ENCODE measurements at regions not wholly inside any gene's neighbourhood (a gene's known extent, or its start where the extent isn't known, plus 50 kb on each side); places are given as distances from the start of the nearest gene placed in this dataset.

DNA sequence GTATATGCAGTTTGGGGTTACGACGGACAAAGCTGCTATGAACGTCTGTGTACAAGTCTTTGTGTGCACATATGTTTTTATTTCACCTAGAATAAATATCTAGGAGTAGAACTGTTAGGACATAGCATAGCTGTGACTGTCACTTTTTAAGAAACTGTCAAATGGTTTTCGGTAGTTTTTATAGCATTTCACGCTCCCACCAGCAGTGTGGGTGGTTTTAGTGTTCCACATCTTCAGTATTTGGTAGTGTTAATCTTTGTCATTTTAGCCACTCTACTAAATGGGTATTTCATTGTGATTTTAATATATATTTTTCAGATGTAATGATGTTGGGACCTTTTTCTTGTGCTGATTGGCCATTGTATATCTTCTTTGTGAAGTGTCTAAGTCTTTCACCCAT is 109.1 kb upstream of the BCAT1 start:
- TF ChIP-seq, protein P1, sequence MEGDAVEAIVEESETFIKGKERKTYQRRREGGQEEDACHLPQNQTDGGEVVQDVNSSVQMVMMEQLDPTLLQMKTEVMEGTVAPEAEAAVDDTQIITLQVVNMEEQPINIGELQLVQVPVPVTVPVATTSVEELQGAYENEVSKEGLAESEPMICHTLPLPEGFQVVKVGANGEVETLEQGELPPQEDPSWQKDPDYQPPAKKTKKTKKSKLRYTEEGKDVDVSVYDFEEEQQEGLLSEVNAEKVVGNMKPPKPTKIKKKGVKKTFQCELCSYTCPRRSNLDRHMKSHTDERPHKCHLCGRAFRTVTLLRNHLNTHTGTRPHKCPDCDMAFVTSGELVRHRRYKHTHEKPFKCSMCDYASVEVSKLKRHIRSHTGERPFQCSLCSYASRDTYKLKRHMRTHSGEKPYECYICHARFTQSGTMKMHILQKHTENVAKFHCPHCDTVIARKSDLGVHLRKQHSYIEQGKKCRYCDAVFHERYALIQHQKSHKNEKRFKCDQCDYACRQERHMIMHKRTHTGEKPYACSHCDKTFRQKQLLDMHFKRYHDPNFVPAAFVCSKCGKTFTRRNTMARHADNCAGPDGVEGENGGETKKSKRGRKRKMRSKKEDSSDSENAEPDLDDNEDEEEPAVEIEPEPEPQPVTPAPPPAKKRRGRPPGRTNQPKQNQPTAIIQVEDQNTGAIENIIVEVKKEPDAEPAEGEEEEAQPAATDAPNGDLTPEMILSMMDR (IDR thresholded peaks at IDR 0.05; ENCODE audit: low read length, missing control alignments) = no peak
- H3K4me3 ChIP-seq (replicated peaks; ENCODE audit: low read depth, low read length) = no peak overlapping the region
- no peak for DNase-seq (ENCODE audit: low read depth)

DNA sequence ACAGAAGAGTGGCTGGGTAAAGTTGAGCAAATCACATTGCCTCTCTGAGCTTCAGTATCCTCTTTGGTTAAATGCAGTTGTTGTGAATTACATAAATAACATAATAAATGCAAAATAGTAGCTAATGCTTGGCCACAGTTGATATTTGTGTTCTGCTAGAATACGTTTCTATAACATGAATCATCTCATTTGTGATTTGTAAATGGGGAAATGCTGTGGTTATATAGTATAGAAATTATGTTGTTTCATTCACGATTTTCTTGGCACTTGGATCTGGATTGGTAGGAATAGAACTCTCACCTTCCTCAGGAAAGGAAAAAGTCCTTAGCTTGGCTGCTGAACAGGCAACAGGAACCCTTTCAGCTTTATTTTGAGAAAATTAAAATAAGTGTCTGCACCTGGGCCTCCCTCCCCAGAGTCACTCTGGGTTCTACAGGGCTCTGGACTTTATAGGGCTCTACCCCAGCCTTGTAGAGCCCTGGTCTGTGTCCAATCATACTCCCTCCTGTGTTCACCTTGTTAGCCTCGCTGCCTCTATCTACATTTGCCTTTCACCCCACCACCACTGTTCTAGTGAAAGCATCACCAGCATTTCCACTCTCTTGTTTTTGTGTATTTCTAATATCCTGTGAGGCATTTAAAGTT is 107.7 kb upstream of the BCAT1 start:
- TF ChIP-seq, protein P1 (IDR thresholded peaks at IDR 0.05; ENCODE audit: low read length, missing control alignments) = no peak
- no peak for DNase-seq (ENCODE audit: low read depth)
- H3K4me3 ChIP-seq (replicated peaks; ENCODE audit: low read depth, low read length) = no peak overlapping the region

DNA sequence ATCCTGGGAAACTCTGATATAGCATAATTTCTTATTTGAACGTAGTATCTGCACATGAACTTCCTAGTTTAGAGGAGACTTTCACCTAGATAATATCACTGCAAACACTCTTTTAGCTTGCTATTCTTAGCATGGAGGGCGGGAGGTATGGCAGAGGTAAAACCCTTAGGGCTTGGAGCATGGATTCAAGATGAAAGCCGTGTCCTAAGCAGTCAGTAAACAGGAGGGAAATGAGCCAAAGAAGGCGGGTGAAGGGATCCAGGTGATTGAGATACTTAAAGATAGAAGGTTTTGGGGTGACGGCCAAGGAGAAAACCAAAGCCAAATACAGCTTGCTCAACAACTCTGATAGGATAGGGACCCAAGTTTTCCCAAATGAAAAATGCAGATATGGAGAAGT is 107.1 kb upstream of the BCAT1 start:
- no peak overlapping the region for H3K4me3 ChIP-seq (replicated peaks; ENCODE audit: low read depth, low read length)
- TF ChIP-seq, protein P1 (IDR thresholded peaks at IDR 0.05; ENCODE audit: low read length, missing control alignments) = no peak
- no peak for DNase-seq (ENCODE audit: low read depth)

DNA sequence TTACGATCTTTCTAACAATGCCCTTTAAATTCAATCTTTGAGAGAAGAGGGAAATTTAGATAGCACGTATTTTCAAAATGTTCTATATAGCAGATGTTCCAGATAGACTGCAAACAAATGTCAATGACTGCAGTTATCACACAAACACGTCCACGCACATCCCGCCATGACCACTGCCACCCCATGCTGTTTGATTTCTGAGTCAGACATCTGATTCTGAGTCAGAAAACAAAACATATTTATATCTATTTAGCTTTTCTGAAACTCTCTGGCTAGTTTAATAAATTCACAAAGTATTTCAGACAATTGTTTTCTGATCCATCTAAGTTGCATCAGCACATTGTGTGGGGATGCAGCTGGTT is 105.9 kb upstream of the BCAT1 start:
- DNase-seq (ENCODE audit: low read depth) = no peak
- TF ChIP-seq, protein P1 (IDR thresholded peaks at IDR 0.05; ENCODE audit: low read length, missing control alignments) = no peak
- no peak overlapping the region for H3K4me3 ChIP-seq (replicated peaks; ENCODE audit: low read depth, low read length)

DNA sequence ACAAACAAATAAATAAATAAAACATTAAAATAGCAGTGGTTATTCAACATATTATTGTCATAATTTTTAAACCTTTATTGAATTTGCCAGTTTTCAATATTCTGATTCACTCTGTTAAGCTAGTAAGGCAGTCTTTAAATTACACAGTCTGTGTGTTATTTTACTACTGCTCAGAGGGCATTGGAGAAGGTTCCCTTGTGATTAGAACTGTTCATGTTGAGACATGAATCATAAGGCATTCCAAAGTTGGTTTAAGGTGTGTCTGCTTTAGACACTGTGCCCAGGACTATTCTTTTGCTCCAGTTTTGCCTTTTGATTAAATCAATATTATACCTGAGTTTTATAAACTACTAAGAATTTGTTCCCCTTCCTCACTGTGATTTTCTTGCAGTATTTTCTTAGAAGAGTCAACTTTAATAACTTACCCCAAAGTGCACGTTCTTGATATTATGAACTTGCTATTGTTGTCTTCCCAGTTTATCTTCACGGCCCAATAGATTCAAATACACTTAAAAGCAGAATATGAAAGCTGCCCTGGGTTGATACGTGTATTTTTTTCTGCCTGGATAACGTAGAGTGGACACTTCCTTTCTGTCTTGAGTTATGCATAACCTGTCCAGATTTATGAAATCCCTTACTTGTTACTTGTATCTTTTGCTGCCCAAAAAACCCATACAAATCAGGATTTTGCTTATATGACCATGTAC is 105.3 kb upstream of the BCAT1 start:
- TF ChIP-seq, protein P1 (IDR thresholded peaks at IDR 0.05; ENCODE audit: low read length, missing control alignments) = no peak
- no peak overlapping the region for H3K4me3 ChIP-seq (replicated peaks; ENCODE audit: low read depth, low read length)
- no peak for DNase-seq (ENCODE audit: low read depth)

DNA sequence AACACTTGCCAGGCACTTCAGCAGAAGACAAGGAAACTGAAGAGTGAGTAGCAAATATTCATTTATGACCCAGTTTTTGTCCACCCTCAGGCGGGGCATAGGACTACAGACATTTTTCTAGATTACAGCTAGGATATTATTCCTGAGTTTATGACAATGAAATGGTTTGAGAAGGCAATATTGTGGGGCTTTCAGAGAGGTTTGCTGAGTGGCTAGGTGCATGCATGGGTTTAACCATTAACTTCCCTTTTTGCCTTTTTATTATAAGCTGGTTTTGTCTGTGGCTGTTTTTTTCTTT is 104.0 kb upstream of the BCAT1 start:
- TF ChIP-seq, protein P1 (IDR thresholded peaks at IDR 0.05; ENCODE audit: low read length, missing control alignments) = no peak
- H3K4me3 ChIP-seq (replicated peaks; ENCODE audit: low read depth, low read length) = no peak overlapping the region
- no peak for DNase-seq (ENCODE audit: low read depth)

Measured in fibroblast of pulmonary artery (primary cell).